ENCODE measurements at regions not wholly inside any gene's neighbourhood (a gene's known extent, or its start where the extent isn't known, plus 50 kb on each side); places are given as distances from the start of the nearest gene placed in this dataset.

DNA sequence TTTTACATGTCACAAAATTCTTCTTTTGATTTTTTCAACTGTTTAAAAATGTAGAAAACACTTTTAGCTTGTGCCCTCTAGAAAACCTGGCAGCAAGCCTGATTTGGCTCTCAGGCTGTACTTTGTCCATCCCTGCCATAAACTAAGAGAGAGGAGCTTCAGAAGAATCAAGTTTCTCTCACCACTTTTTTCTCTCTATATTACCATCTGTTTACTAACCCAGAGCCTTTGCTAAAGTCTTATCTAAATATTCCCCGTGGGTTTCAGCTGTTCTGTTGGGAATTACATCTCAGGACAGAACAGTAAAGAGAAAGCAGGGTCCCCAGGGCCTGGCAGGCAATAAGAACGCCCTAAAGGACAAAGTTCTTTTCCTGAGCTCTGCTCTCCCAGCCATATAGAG is 409.1 kb upstream of the CRIM1 start:
- RAD21 ChIA-PET (ENCODE audit: unreplicated experiment), result no interaction called here
- POLR2A ChIA-PET, result interaction anchor here (0.6 kb wide), 1 partner anchor 42 kb away, joined by 3 read pairs; no protein-coding TSS in a partner anchor
- Histone ChIP-seq H3K9me3 (replicated peaks; ENCODE audit: control insufficient read depth, insufficient read depth, low read length) (no peaks in the 10 kb centered on the region), H3K36me3 (ENCODE audit: control insufficient read depth in 2 of 2, insufficient read depth in 2 of 2, low read length in 1 of 2) (no peaks in the 10 kb centered on the region), H3K4me1 (ENCODE audit: control insufficient read depth, insufficient read depth, low read length) (no peaks in the 10 kb centered on the region), H3K27me3 (replicated peaks in 1 of 2; ENCODE audit: control insufficient read depth in 2 of 2, insufficient read depth in 2 of 2, low read length in 1 of 2) (no peaks in the 10 kb centered on the region), H3K79me2 (ENCODE audit: control insufficient read depth, insufficient read depth, low read length) (no peaks in the 10 kb centered on the region), H3K4me3 (no peak overlapping the region), H3K9ac (ENCODE audit: control insufficient read depth, insufficient read depth, low read length) (no peak overlapping the region), H3K27ac (ENCODE audit: control insufficient read depth, insufficient read depth) (no peak overlapping the region), H3K4me2 (ENCODE audit: control insufficient read depth, insufficient read depth) (no peak overlapping the region), H4K20me1 (ENCODE audit: control insufficient read depth, insufficient read depth) (no peaks in the 10 kb centered on the region), H2AFZ (ENCODE audit: control insufficient read depth, low read depth, low read length) (no peak overlapping the region)
- FAIRE-seq (no peak), ATAC-seq (no peak), DNase-seq (ENCODE audit: low read depth, low spot score) (no peak)
- intact Hi-C loops (cut with micrococcal nuclease; ENCODE audit: unreplicated experiment) (no loop called here), in situ Hi-C loops (cut with MboI) (no loop called here)
- CTCF ChIA-PET, result no interaction called here
- no TSS peak for BruUV-seq (replicated peaks)
- SMC1A ChIA-PET (ENCODE audit: uncharacterized antibody, unreplicated experiment), result no interaction called here
- TF ChIP-seq NFXL1 (IDR thresholded peaks at IDR 0.05; ENCODE audit: borderline replicate concordance), result no peak
- 0% methylated on average over 2 of the region's 2 CpGs for WGBS (ENCODE audit: insufficient coverage, insufficient replicate concordance, low lambda C conversion rate, missing lambda C conversion rate)

DNA sequence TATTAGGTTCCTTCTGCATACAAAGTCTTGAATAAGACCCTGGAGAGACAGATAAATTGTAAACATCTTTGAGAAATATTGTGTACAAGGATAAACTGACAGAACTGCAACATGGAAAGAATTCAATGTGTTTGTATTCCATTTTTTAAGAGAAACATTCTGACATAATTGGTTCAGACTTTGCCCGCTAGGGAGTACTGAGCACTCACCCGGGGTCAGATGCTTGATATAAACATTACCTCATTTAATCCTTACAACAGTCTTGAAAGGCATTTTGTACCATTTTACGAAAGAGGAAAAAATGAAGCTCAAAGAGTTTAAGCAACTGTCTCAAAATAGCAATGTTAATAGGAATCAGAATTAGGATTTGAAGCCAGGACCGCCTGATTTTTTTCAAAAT is 416.7 kb upstream of the CRIM1 start:
- H3K4me2 ChIP-seq (ENCODE audit: control insufficient read depth, insufficient read depth), result no peak overlapping the region
- FAIRE-seq, result no peak
- in situ Hi-C loops (cut with MboI) (no loop called here), intact Hi-C loops (cut with micrococcal nuclease; ENCODE audit: unreplicated experiment) (no loop called here)
- no TSS peak for BruUV-seq (replicated peaks)
- H3K4me3 ChIP-seq, result no peak overlapping the region
- no peaks in the 10 kb centered on the region for H3K36me3 ChIP-seq (ENCODE audit: control insufficient read depth in 2 of 2, insufficient read depth in 2 of 2, low read length in 1 of 2)
- H3K9ac ChIP-seq (ENCODE audit: control insufficient read depth, insufficient read depth, low read length), result no peak overlapping the region
- no peak for ATAC-seq
- H3K27ac ChIP-seq (ENCODE audit: control insufficient read depth, insufficient read depth), result no peak overlapping the region
- no peaks in the 10 kb centered on the region; a peak in 1 of 4 replicates for H3K27me3 ChIP-seq (replicated peaks in 1 of 2; ENCODE audit: control insufficient read depth in 2 of 2, insufficient read depth in 2 of 2, low read length in 1 of 2)
- no peak for DNase-seq (ENCODE audit: low read depth, low spot score)
- H2AFZ ChIP-seq (ENCODE audit: control insufficient read depth, low read depth, low read length), result no peak overlapping the region
- 26% methylated on average over 4 of the region's 4 CpGs for WGBS (ENCODE audit: insufficient coverage, insufficient replicate concordance, low lambda C conversion rate, missing lambda C conversion rate)
- POLR2A ChIA-PET, result no interaction called here
- no peaks in the 10 kb centered on the region for H3K79me2 ChIP-seq (ENCODE audit: control insufficient read depth, insufficient read depth, low read length)
- RAD21 ChIA-PET (ENCODE audit: unreplicated experiment), result no interaction called here
- CTCF ChIA-PET, result no interaction called here
- SMC1A ChIA-PET (ENCODE audit: uncharacterized antibody, unreplicated experiment), result no interaction called here
- H3K4me1 ChIP-seq (ENCODE audit: control insufficient read depth, insufficient read depth, low read length), result no peaks in the 10 kb centered on the region
- H3K9me3 ChIP-seq (replicated peaks; ENCODE audit: control insufficient read depth, insufficient read depth, low read length), result no peaks in the 10 kb centered on the region
- TF ChIP-seq SMAD1 (IDR thresholded peaks at IDR 0.05; ENCODE audit: low read depth, partially characterized antibody) (no peak), NBN (IDR thresholded peaks at IDR 0.05) (no peak)
- H4K20me1 ChIP-seq (ENCODE audit: control insufficient read depth, insufficient read depth), result no peaks in the 10 kb centered on the region

Data from GM12878 (cell line).